K562 (cell line): ENCODE measurements at regions not wholly inside any gene's neighbourhood (a gene's known extent, or its start where the extent isn't known, plus 50 kb on each side); places are given as distances from the start of the nearest gene placed in this dataset.

Source experiments
- ATAC-seq: fragments of 200-7000 bp; cut with Tn5 transposase; 3 replicates; pipeline ENCODE4 v1.9.1; 2020; ENCODE audit warnings: moderate library complexity
- BruUV-seq: library from RNA; stranded (reverse); fragments of 400-500 nt; replicated peaks from 2 replicates; lab custom pipeline; 2021; lab: Mats Ljungman, UMichigan
- CTCF ChIA-PET: fragments of 300-600 bp; formaldehyde crosslinking; extraction: SDS; loops from one replicate; lab custom pipeline; 2021; ENCODE audit warnings: low intra/inter-chr PET ratio; lab: Yijun Ruan, JAX
- POLR2A ChIA-PET: fragments of 300-600, 350-650 bp; sonication (Branson Sonifier 250); formaldehyde crosslinking; extraction: SDS; loops from one replicate; lab custom pipeline; 2021; ENCODE audit warnings: antibody characterized with exemption, inconsistent platforms; lab: Yijun Ruan, JAX
- DNase-seq, 4 experiments: peaks; one replicate each; pipeline versions ENCODE4 v3.0.0 to v3.0.0-alpha.2; 2011 to 2018; ENCODE audit warnings: low spot score in 3 of 4, mixed read lengths in 3 of 4; ENCODE audit errors: extremely low read depth in 1 of 4
- FAIRE-seq: peaks from 2 replicates; lab custom pipeline; 2011; peaks lifted over from hg19 to GRCh38; lab: Jason Lieb, UNC
- H2AFZ ChIP-seq: 2 replicates; pipeline ENCODE4 v1.6.0; 2011; ENCODE audit warnings: low read depth, low read length, control low read depth, inconsistent platforms
- H3K27ac ChIP-seq: fragments of 200-600 bp; 3 replicates; pipeline ENCODE4 v1.8.0; 2011; ENCODE audit warnings: low read depth, mild to moderate bottlenecking, control low read depth, inconsistent platforms, low read length, moderate library complexity, mixed read lengths; ENCODE audit errors: extremely low read depth
- H3K27me3 ChIP-seq, 2 experiments: fragments of 300-600 bp in 1 of 2; 2 replicates in 1 of 2; 3 replicates in 1 of 2; pipeline versions ENCODE4 v1.6.0 to v1.8.0; 2011; ENCODE audit warnings: inconsistent platforms in 2 of 2, low read length in 2 of 2, mild to moderate bottlenecking in 1 of 2, mixed read lengths in 1 of 2, moderate library complexity in 1 of 2; ENCODE audit not compliant: control insufficient read depth in 2 of 2, insufficient read depth in 2 of 2
- H3K36me3 ChIP-seq: fragments of 300-600 bp; 3 replicates; pipeline ENCODE4 v1.8.0; 2011; ENCODE audit warnings: mild to moderate bottlenecking, low read length, inconsistent platforms; ENCODE audit not compliant: control insufficient read depth, insufficient read depth
- H3K4me1 ChIP-seq, 2 experiments: fragments of 200-600 bp in 1 of 2; replicated peaks in 1 of 2; 2 replicates in 1 of 2; 3 replicates in 1 of 2; pipeline versions ENCODE4 v1.5.1 to v1.8.0; 2011; ENCODE audit warnings: inconsistent platforms in 2 of 2, low read length in 2 of 2, mild to moderate bottlenecking in 1 of 2, mixed read lengths in 1 of 2, moderate library complexity in 1 of 2; ENCODE audit not compliant: control insufficient read depth in 2 of 2, insufficient read depth in 2 of 2
- H3K4me2 ChIP-seq: 2 replicates; pipeline ENCODE4 v1.6.1; 2011; ENCODE audit warnings: low read length, control low read depth, inconsistent platforms, mixed read lengths; ENCODE audit not compliant: insufficient read depth
- H3K4me3 ChIP-seq: fragments of 200-600 bp; sonication (generic), shearing (Covaris generic); 2 replicates; pipeline ENCODE4 v1.5.1; 2016; ENCODE audit warnings: control low read depth, inconsistent platforms
- H3K79me2 ChIP-seq: fragments of 200-600 bp; 3 replicates; pipeline ENCODE4 v1.8.0; 2011; ENCODE audit warnings: low read length, inconsistent platforms; ENCODE audit not compliant: control insufficient read depth, insufficient read depth
- H3K9ac ChIP-seq, 2 experiments: 2 replicates each; pipeline versions ENCODE4 v1.6.0 to v1.6.1; 2011; ENCODE audit warnings: low read depth in 2 of 2, low read length in 2 of 2, control low read depth in 1 of 2, inconsistent platforms in 1 of 2, mild to moderate bottlenecking in 1 of 2, mixed read lengths in 1 of 2; ENCODE audit not compliant: insufficient read depth in 1 of 2
- H3K9me1 ChIP-seq: one replicate; pipeline ENCODE4 v1.6.0; 2011; ENCODE audit warnings: inconsistent platforms, mild to moderate bottlenecking, low read length, moderate library complexity; ENCODE audit not compliant: control insufficient read depth, insufficient read depth
- H3K9me3 ChIP-seq: replicated peaks from 2 replicates; pipeline ENCODE4 v1.5.1; 2011; ENCODE audit warnings: low read depth, low read length, inconsistent platforms; ENCODE audit not compliant: control insufficient read depth, insufficient read depth
- H4K20me1 ChIP-seq: replicated peaks from 2 replicates; pipeline ENCODE4 v1.6.1; 2011; ENCODE audit warnings: low read length, inconsistent platforms, mixed read lengths; ENCODE audit not compliant: control insufficient read depth, insufficient read depth
- C11orf30 ChIP-seq: fragments of 450-650 bp; IDR thresholded peaks from 2 replicates; pipeline ENCODE4 v1.6.1; 2016; ENCODE audit warnings: low read depth, mild to moderate bottlenecking
- EP300 ChIP-seq: IDR thresholded peaks from 2 replicates; pipeline ENCODE4 v1.6.1; 2012; ENCODE audit warnings: low read length, improper control_type of control experiment
- HNRNPH1 ChIP-seq: fragments of 200-400 bp; formaldehyde crosslinking; optimal IDR thresholded peaks from 2 replicates; pipeline ENCODE3; 2017; ENCODE audit warnings: low read depth, mild to moderate bottlenecking, low read length, moderate library complexity
- HNRNPUL1 ChIP-seq: fragments of 200-400 bp; formaldehyde crosslinking; IDR thresholded peaks from 2 replicates; pipeline ENCODE4 v1.6.1; 2017; ENCODE audit warnings: low read length
- KLF10 ChIP-seq: fragments of 250-450 bp; sonication (Bioruptor Pico); IDR thresholded peaks from 2 replicates; pipeline ENCODE4 v1.6.1; 2021; ENCODE audit warnings: matching md5 sums
- MEF2A ChIP-seq: IDR thresholded peaks from 2 replicates; pipeline ENCODE4 v1.6.1; 2011; ENCODE audit warnings: low read depth, mild to moderate bottlenecking, low read length, moderate library complexity; ENCODE audit not compliant: control insufficient read depth
- NFE2 ChIP-seq: IDR thresholded peaks from 2 replicates; pipeline ENCODE4 v1.6.1; 2014; ENCODE audit warnings: antibody characterized with exemption, low read depth
- POLR2AphosphoS5 ChIP-seq: IDR thresholded peaks from 2 replicates; pipeline ENCODE4 v1.6.1; 2011; ENCODE audit warnings: mild to moderate bottlenecking, low read depth, low read length, moderate library complexity; ENCODE audit not compliant: control insufficient read depth, insufficient read depth
- SMAD3 ChIP-seq: fragments of 450-650 bp; formaldehyde crosslinking; conservative IDR thresholded peaks from 2 replicates; pipeline ENCODE4 v1.4.0; 2020; ENCODE audit warnings: mild to moderate bottlenecking
- SRF ChIP-seq, 2 experiments: fragments of 250-450, 450-650 bp in 1 of 2; sonication (Bioruptor Pico) in 1 of 2; sonication (generic) in 1 of 2; formaldehyde crosslinking; IDR thresholded peaks; 2 replicates each; pipeline versions ENCODE4 v1.5.0 to v1.5.1; 2020 to 2022; ENCODE audit warnings: mild to moderate bottlenecking in 1 of 2, missing genetic modification reagents in 1 of 2
- WGBS: fragments of 100-300 bp; shearing (Covaris generic); methylation state at CpG from one replicate; pipeline ENCODE4 v1.1.6; 2016; ENCODE audit warnings: low coverage, mixed read lengths; ENCODE audit not compliant: insufficient coverage; ENCODE audit errors: missing lambda C conversion rate; 5-methylcytosine and 5-hydroxymethylcytosine counted together
- in situ Hi-C: fragments of 300-500 bp; cut with MboI; formaldehyde crosslinking; loops from 4 replicates; pipeline ENCODE4 v1.15.0; 2018; ENCODE audit warnings: inconsistent platforms, mixed read lengths
- intact Hi-C: fragments of 100-400 bp; cut with micrococcal nuclease; formaldehyde crosslinking; loops from 2 replicates; pipeline ENCODE4 v1.14.2; 2022

DNA sequence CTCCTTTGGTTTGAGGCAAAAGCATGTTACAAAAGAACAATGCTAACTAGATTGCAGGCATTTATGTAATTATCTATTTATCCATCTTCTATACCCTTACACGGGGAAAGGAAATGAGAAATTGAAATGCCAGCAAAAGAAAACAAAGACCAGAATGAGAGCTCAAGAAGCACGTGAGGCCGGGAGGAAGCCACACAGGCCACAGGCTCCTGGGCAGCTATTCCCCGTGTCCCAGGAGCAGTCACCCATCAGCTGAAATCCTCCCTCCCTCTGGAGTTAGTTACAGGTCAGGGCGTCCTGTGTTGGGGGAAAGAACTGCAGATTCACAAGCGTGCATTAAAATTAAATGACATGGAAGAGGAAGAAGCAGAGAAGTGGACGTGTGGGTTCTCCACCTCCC lies 64.7 kb upstream of the RPS6KA2 start (continued):
- TF ChIP-seq POLR2AphosphoS5 (no peak), HNRNPH1 (no peak)

DNA sequence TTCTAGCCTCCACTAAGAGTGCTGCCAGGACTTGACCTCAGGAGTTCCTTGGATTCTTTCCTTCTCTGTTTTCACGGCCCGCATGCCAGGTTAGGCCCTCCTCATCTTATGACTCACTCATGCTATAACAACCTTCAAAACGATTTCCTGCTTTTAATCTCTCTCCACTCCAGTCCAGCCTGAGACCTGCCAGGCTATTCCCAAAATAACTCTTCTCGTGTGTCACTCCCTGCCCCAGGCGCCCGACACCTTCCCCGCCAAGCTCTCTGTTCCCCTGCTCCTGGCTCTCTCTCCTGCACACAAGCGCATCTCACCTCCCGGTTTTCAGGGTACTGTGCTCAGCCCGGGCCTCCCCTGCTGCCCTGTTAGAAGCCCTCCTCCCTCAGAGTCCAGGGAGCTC lies 64.1 kb upstream of the RPS6KA2 start:
- Histone ChIP-seq H3K9ac (no peak overlapping the region), H3K4me2 (no peak overlapping the region), H3K79me2 (no peaks in the 10 kb centered on the region), H2AFZ (no peak overlapping the region), H4K20me1 (peaks cover 13% of the 10 kb centered on the region; the same call in 1 of the 2 replicates), H3K27me3 (peaks cover 71 to 85% of the 10 kb centered on the region in 2 experiments), H3K4me3 (no peak overlapping the region), H3K27ac (no peak overlapping the region)
- WGBS, result 1% methylated on average over 10 of the region's 10 CpGs
- in situ Hi-C loops, result no loop called here
- no TSS peak for BruUV-seq
- DNase-seq, result no peak
- POLR2A ChIA-PET, result interaction anchor here (1.0 kb wide), 1 partner anchor 272 kb away, joined by 4 read pairs; no protein-coding TSS in a partner anchor
- CTCF ChIA-PET, result no interaction called here
- TF ChIP-seq C11orf30 (no peak), HNRNPUL1 (no peak), MEF2A (no peak), EP300 (no peak), SRF (CRISPR knock-in tag; IDR thresholded peaks at IDR 0.05) (no peak), KLF10 (no peak), NFE2 (no peak), SMAD3 (no peak)
- TF ChIP-seq, all 486 proteins: peak for 0
- no peaks in the 10 kb centered on the region for H3K9me1 ChIP-seq
- intact Hi-C loops, result no loop called here
- no peak for ATAC-seq
- no peaks in the 10 kb centered on the region for H3K36me3 ChIP-seq
- no peaks in the 10 kb centered on the region for H3K4me1 ChIP-seq
- H3K9me3 ChIP-seq, result no peaks in the 10 kb centered on the region
- no peak for FAIRE-seq
